ENCODE measurements at regions not wholly inside any gene's neighbourhood (a gene's known extent, or its start where the extent isn't known, plus 50 kb on each side); places are given as distances from the start of the nearest gene placed in this dataset.

- H3K4me3 ChIP-seq: no peak overlapping the region
- WGBS, 5 donors: 71 to 86% (median 80%) methylated on average over 1 of the region's 1 CpG
- TF ChIP-seq POLR2AphosphoS5 (IDR thresholded peaks at IDR 0.05): no peak
- no peak for TF ChIP-seq POLR2A (IDR thresholded peaks at IDR 0.05)
- TF ChIP-seq CTCF (IDR thresholded peaks at IDR 0.05 in 8 of 11, conservative IDR thresholded peaks at IDR 0.05 in 3 of 11): no peak
- no peak for DNase-seq
- no peaks in the 10 kb centered on the region for H3K9me3 ChIP-seq
- H3K27me3 ChIP-seq (replicated peaks in 1 of 7): no peaks in the 10 kb centered on the region
- intact Hi-C loops (cut with DNase I; ENCODE audit: low total_unique reads): no loop called here
- H3K4me1 ChIP-seq: no peaks in the 10 kb centered on the region
- no peaks in the 10 kb centered on the region for H3K36me3 ChIP-seq
- H3K27ac ChIP-seq: no peak overlapping the region
Observed at GRCh38 chr3:73120710-73121109, 59.3 kb downstream of the EBLN2 start.

GRCh38 chr3:73121669-73122331 is 60.3 kb downstream of the EBLN2 start:
- WGBS, 5 donors: 79 to 90% (median 87%) methylated on average over 2 of the region's 2 CpGs
- no peak for TF ChIP-seq CTCF (IDR thresholded peaks at IDR 0.05 in 8 of 11, conservative IDR thresholded peaks at IDR 0.05 in 3 of 11)
- no peak for TF ChIP-seq POLR2AphosphoS5 (IDR thresholded peaks at IDR 0.05)
- TF ChIP-seq POLR2A (IDR thresholded peaks at IDR 0.05): no peak
- no peak for DNase-seq
- Histone ChIP-seq H3K27me3 (replicated peaks in 1 of 7) (no peaks in the 10 kb centered on the region), H3K36me3 (no peaks in the 10 kb centered on the region), H3K4me3 (no peak overlapping the region), H3K27ac (no peak overlapping the region), H3K9me3 (no peaks in the 10 kb centered on the region), H3K4me1 (no peaks in the 10 kb centered on the region)
- intact Hi-C loops (cut with DNase I; ENCODE audit: low total_unique reads): no loop called here

- Histone ChIP-seq H3K4me1 (no peaks in the 10 kb centered on the region), H3K27ac (no peak overlapping the region), H3K4me3 (no peak overlapping the region), H3K27me3 (replicated peaks in 1 of 7) (peaks cover 0 to 21% (median 0%) of the 10 kb centered on the region in 7 donors), H3K36me3 (no peaks in the 10 kb centered on the region), H3K9me3 (peaks cover 2 to 34% (median 29%) of the 10 kb centered on the region in 8 donors)
- no peak for DNase-seq
- no peak for TF ChIP-seq POLR2AphosphoS5 (IDR thresholded peaks at IDR 0.05)
- no peak for TF ChIP-seq POLR2A (IDR thresholded peaks at IDR 0.05)
- no peak for TF ChIP-seq CTCF (IDR thresholded peaks at IDR 0.05 in 8 of 11, conservative IDR thresholded peaks at IDR 0.05 in 3 of 11)
- intact Hi-C loops (cut with DNase I; ENCODE audit: low total_unique reads): no loop called here
- 52 to 92% (median 69%) methylated on average over 1 of the region's 1 CpG for WGBS, 5 donors
Observed at GRCh38 chr3:73134034-73134433, 72.6 kb downstream of the EBLN2 start.

GRCh38 chr3:73136941-73137340 is 75.5 kb downstream of the EBLN2 start:
- no peak for TF ChIP-seq POLR2A (IDR thresholded peaks at IDR 0.05)
- no peak for TF ChIP-seq POLR2AphosphoS5 (IDR thresholded peaks at IDR 0.05)
- intact Hi-C loops (cut with DNase I; ENCODE audit: low total_unique reads): no loop called here
- no peaks in the 10 kb centered on the region for H3K4me1 ChIP-seq
- H3K27ac ChIP-seq: no peak overlapping the region
- peaks cover 2 to 31% (median 29%) of the 10 kb centered on the region in 8 donors for H3K9me3 ChIP-seq
- 72 to 88% (median 79%) methylated on average over 6 of the region's 6 CpGs for WGBS, 5 donors
- no peak overlapping the region for H3K4me3 ChIP-seq
- H3K27me3 ChIP-seq (replicated peaks in 1 of 7): peaks cover 0 to 20% (median 0%) of the 10 kb centered on the region in 7 donors
- no peak for DNase-seq
- H3K36me3 ChIP-seq: no peaks in the 10 kb centered on the region
